ENCODE measurements at regions not wholly inside any gene's neighbourhood (a gene's known extent, or its start where the extent isn't known, plus 50 kb on each side); places are given as distances from the start of the nearest gene placed in this dataset.

GRCh38 chr7:131795400-131795799 is 239.0 kb upstream of the PODXL start (continued):
- TF ChIP-seq ZBTB43 (CRISPR knock-in tag; IDR thresholded peaks at IDR 0.05) (no peak), SOX15 (CRISPR knock-in tag; IDR thresholded peaks at IDR 0.05) (no peak), FOXK1 (CRISPR knock-in tag; IDR thresholded peaks at IDR 0.05) (no peak), MLX (CRISPR knock-in tag; IDR thresholded peaks at IDR 0.05) (no peak), EMX1 (CRISPR knock-in tag; IDR thresholded peaks at IDR 0.05) (no peak)

GRCh38 chr7:131792311-131792710 is 235.9 kb upstream of the PODXL start:
- Mint-ChIP-seq H3K4me3 (no peak overlapping the region), H3K27me3 (ENCODE audit: low read depth) (peaks cover 2% of the 10 kb centered on the region; the same call in 1 of the 2 replicates), H3K27ac (no peak overlapping the region), H3K36me3 (no peaks in the 10 kb centered on the region), H3K4me1 (peaks cover 10% of the 10 kb centered on the region), H3K9me3 (peaks cover 17% of the 10 kb centered on the region)
- TF ChIP-seq SMAD3 (CRISPR knock-in tag; IDR thresholded peaks at IDR 0.05; ENCODE audit: borderline replicate concordance): no peak
- TF ChIP-seq ZNF416 (CRISPR knock-in tag; IDR thresholded peaks at IDR 0.05): no peak
- no peak for TF ChIP-seq MXD4 (CRISPR knock-in tag; IDR thresholded peaks at IDR 0.05; ENCODE audit: borderline replicate concordance)
- TF ChIP-seq AFF4 (CRISPR knock-in tag; IDR thresholded peaks at IDR 0.05; ENCODE audit: borderline replicate concordance): no peak
- no peak for TF ChIP-seq ESRRA (CRISPR knock-in tag; IDR thresholded peaks at IDR 0.05; ENCODE audit: borderline replicate concordance)
- no peak for TF ChIP-seq TP53 (CRISPR knock-in tag; IDR thresholded peaks at IDR 0.05)
- no peak for TF ChIP-seq JUN (CRISPR knock-in tag; IDR thresholded peaks at IDR 0.05)
- no peak for TF ChIP-seq ZNF232 (CRISPR knock-in tag; IDR thresholded peaks at IDR 0.05)
- TF ChIP-seq TEAD4 (CRISPR knock-in tag; IDR thresholded peaks at IDR 0.05): no peak
- no peak for TF ChIP-seq ETV6 (CRISPR knock-in tag; IDR thresholded peaks at IDR 0.05)
- peak; percentile 47; the same call in 1 of the 2 replicates for ATAC-seq
- DNase-seq (ENCODE audit: low spot score): no peak
- CTCF ChIA-PET: interaction anchor here (1.0 to 1.4 kb wide), 3 partner anchors 38 to 103 kb away, joined by 3 to 4 read pairs (median 3); no protein-coding TSS in a partner anchor
- POLR2A ChIA-PET: no interaction called here

- Mint-ChIP-seq H3K9me3 (peaks cover 40% of the 10 kb centered on the region), H3K4me3 (no peak overlapping the region), H3K27ac (no peak overlapping the region), H3K27me3 (ENCODE audit: low read depth) (no peaks in the 10 kb centered on the region; the same call in 1 of the 2 replicates), H3K4me1 (peaks cover 4% of the 10 kb centered on the region; the same call in 1 of the 2 replicates), H3K36me3 (peaks cover 10% of the 10 kb centered on the region)
- ChIA-PET POLR2A (no interaction called here), CTCF (interaction anchor here (1.0 kb wide), 1 partner anchor 72 kb away, joined by 4 read pairs; no protein-coding TSS in a partner anchor)
- ATAC-seq: no peak
- DNase-seq (ENCODE audit: low spot score): no peak
- TF ChIP-seq ZNF232 (CRISPR knock-in tag; IDR thresholded peaks at IDR 0.05) (no peak), TEAD1 (CRISPR knock-in tag; IDR thresholded peaks at IDR 0.05) (no peak), ZNF425 (CRISPR knock-in tag; conservative IDR thresholded peaks at IDR 0.05) (no peak), IRF1 (CRISPR knock-in tag; IDR thresholded peaks at IDR 0.05) (no peak), AR (CRISPR knock-in tag; IDR thresholded peaks at IDR 0.05) (no peak), RORB (CRISPR knock-in tag; IDR thresholded peaks at IDR 0.05) (no peak), ATF1 (CRISPR knock-in tag; IDR thresholded peaks at IDR 0.05) (no peak), RELA (CRISPR knock-in tag; IDR thresholded peaks at IDR 0.05; ENCODE audit: borderline replicate concordance) (no peak), MLX (CRISPR knock-in tag; IDR thresholded peaks at IDR 0.05) (no peak), NR3C1 (CRISPR knock-in tag; conservative IDR thresholded peaks at IDR 0.05; ENCODE audit: low read depth) (no peak)
These were observed 230.7 kb upstream of the PODXL start for GRCh38 chr7:131787101-131787500.
